ENCODE measurements at regions not wholly inside any gene's neighbourhood (a gene's known extent, or its start where the extent isn't known, plus 50 kb on each side); places are given as distances from the start of the nearest gene placed in this dataset.

DNA sequence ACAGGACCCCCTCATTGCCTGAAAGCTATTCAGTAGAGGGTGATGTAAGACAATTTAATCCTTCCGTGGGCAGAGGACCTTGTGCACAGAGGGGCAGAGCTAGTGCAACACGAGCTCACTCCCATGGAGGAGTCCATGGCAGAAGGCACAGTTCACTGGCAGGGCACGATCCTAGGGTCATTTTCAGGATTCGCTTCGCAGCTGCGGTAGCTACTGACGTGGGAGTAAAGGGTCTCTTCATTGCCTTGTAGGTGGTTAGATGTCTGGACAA lies 207.8 kb downstream of the FOXO1 start:
- DNase-seq (ENCODE audit: low spot score), result no peak
- TF ChIP-seq, protein P1, sequence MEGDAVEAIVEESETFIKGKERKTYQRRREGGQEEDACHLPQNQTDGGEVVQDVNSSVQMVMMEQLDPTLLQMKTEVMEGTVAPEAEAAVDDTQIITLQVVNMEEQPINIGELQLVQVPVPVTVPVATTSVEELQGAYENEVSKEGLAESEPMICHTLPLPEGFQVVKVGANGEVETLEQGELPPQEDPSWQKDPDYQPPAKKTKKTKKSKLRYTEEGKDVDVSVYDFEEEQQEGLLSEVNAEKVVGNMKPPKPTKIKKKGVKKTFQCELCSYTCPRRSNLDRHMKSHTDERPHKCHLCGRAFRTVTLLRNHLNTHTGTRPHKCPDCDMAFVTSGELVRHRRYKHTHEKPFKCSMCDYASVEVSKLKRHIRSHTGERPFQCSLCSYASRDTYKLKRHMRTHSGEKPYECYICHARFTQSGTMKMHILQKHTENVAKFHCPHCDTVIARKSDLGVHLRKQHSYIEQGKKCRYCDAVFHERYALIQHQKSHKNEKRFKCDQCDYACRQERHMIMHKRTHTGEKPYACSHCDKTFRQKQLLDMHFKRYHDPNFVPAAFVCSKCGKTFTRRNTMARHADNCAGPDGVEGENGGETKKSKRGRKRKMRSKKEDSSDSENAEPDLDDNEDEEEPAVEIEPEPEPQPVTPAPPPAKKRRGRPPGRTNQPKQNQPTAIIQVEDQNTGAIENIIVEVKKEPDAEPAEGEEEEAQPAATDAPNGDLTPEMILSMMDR (IDR thresholded peaks at IDR 0.05; ENCODE audit: extremely low read depth, missing control alignments), result no peak

DNA sequence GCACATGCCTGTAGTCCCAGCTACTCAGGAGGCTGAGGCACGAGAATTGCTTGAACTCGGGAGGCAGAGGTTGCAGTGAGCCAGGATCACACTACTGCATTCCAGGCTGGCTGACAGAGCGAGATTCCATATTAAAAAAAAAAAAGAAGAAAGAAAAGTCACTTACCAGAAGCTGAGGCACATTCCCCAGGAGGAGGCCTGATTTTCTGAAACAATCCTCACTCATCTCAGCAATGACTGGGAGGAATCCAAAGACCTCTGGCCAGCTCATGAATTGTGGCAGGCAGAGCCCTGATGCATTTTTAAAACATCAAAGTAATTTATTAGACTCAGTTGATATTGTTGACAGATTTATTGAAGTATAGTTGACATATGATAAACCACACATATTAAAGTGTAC lies 206.3 kb downstream of the FOXO1 start:
- TF ChIP-seq, protein P1 (IDR thresholded peaks at IDR 0.05; ENCODE audit: extremely low read depth, missing control alignments), result no peak
- no peak for DNase-seq (ENCODE audit: low spot score)

- no peak for DNase-seq (ENCODE audit: low spot score)
- TF ChIP-seq, protein P1 (IDR thresholded peaks at IDR 0.05; ENCODE audit: extremely low read depth, missing control alignments), result no peak
Measured at GRCh38 chr13:40464337-40465014, 202.0 kb downstream of the FOXO1 start.

GRCh38 chr13:40465015-40465390 lies 201.4 kb downstream of the FOXO1 start:
- no peak for DNase-seq (ENCODE audit: low spot score)
- TF ChIP-seq, protein P1 (IDR thresholded peaks at IDR 0.05; ENCODE audit: extremely low read depth, missing control alignments), result no peak

DNA sequence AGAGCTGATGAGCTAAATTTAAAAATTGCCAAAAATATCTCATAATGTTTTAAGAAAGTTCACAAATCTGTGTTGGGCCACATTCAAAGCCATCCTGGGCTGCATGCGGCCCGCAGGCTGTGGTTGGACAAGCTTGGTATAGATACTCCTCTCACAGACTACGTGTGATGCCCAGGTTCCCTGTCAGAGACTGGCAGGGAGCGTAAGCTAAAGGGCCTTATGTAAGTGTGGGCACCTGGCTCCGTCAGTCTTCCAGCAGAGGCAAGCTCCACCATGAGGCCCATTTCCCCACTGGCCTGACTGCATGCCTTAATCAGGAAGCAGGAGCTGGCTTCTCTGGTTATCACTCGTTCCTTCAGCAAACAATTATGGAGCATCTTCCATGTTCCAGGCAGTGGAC lies 200.2 kb downstream of the FOXO1 start:
- TF ChIP-seq, protein P1 (IDR thresholded peaks at IDR 0.05; ENCODE audit: extremely low read depth, missing control alignments), result no peak
- no peak for DNase-seq (ENCODE audit: low spot score)

GRCh38 chr13:40468227-40468838 lies 198.1 kb downstream of the FOXO1 start:
- TF ChIP-seq, protein P1 (IDR thresholded peaks at IDR 0.05; ENCODE audit: extremely low read depth, missing control alignments), result no peak
- DNase-seq (ENCODE audit: low spot score), result no peak

DNA sequence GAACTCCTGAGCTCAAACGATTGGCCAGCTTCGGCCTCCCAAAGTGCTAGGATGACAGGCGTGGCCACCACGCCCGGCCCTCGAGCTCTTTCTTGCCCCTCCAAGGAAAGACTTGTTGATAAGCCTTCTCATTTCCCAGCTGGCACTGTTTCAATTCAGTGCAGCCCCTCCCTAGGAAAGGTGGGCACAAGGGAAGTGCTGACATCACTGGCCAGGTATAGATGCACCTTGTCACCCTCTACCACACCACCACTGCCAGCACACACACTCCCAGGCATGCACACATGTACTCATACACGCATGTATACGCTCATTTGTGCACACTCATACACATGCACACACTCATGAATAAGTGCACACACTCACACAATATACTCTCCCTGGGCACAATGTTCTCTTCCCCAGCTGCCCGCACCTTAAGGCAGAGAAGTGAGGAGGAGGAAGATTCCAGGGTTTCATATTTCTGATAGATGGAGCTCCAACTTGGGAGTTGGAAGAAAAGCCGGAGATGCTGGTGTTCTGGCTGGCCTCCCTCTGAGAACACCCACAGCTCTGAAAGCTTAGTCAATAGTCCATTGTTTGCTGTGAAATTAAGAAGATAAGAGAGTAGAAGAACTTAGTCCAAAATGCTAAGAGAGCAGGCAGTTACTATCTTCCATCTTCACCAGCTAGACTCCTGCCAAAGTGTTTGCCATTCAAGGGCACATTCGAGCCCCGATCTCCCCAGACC lies 196.7 kb downstream of the FOXO1 start:
- DNase-seq (ENCODE audit: low spot score), result no peak
- TF ChIP-seq, protein P1 (IDR thresholded peaks at IDR 0.05; ENCODE audit: extremely low read depth, missing control alignments), result no peak

Data from GM20000 (cell line).